HUES64 (cell line): ENCODE measurements at regions not wholly inside any gene's neighbourhood (a gene's known extent, or its start where the extent isn't known, plus 50 kb on each side); places are given as distances from the start of the nearest gene placed in this dataset.

Source experiments
- H3K27ac ChIP-seq: 2 replicates; pipeline ENCODE4 v1.7.0; 2013; ENCODE audit warnings: low read depth, low read length, inconsistent platforms
- H3K27me3 ChIP-seq: 2 replicates; pipeline ENCODE4 v1.6.1; 2013; ENCODE audit warnings: mild to moderate bottlenecking, low read length; ENCODE audit not compliant: insufficient read depth
- H3K36me3 ChIP-seq: 2 replicates; pipeline ENCODE4 v1.6.1; 2013; ENCODE audit warnings: mild to moderate bottlenecking, low read length; ENCODE audit not compliant: insufficient read depth
- H3K4me1 ChIP-seq: 2 replicates; pipeline ENCODE4 v1.6.1; 2013; ENCODE audit warnings: mild to moderate bottlenecking, low read length, moderate library complexity; ENCODE audit not compliant: insufficient read depth
- H3K4me3 ChIP-seq: 2 replicates; pipeline ENCODE4 v1.5.1; 2013; ENCODE audit warnings: mild to moderate bottlenecking, low read length, moderate library complexity
- H3K9ac ChIP-seq: 2 replicates; pipeline ENCODE4 v1.6.1; 2013; ENCODE audit warnings: mild to moderate bottlenecking, low read depth, low read length
- H3K9me3 ChIP-seq: 2 replicates; pipeline ENCODE4 v1.6.1; 2013; ENCODE audit warnings: low read depth, low read length; ENCODE audit not compliant: insufficient read depth
- WGBS: fragments of 150-250, 120-280 bp; methylation state at CpG from one replicate; pipeline ENCODE4 v1.1.7; 2013; ENCODE audit warnings: missing lambda C conversion rate; 5-methylcytosine and 5-hydroxymethylcytosine counted together

DNA sequence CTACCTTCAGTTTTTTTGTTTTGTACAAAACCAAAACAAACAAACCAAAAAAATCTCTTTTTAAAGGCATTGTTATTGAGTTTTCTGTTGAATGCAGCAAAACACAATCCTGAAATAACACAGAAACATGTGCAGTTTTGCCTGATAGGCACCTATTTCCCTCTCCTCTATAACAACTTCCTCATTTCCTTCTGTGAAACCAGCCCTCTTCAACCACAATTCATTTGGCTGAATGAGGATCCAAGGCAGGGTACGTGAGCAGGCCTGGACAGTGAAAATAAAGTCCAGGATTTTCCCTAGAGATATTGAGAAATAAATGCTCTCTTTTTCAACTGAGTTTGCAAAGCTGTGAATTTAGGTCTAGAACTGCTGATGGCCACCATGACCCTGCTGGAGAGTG is 134.8 kb upstream of the LARP1 start:
- Histone ChIP-seq H3K4me1 (no peaks in the 10 kb centered on the region), H3K9me3 (no peaks in the 10 kb centered on the region), H3K9ac (no peak overlapping the region), H3K27me3 (0 out of 2 replicates have a peak, but pooled peaks cover 3% of the 10 kb centered on the region), H3K27ac (no peak overlapping the region), H3K36me3 (no peaks in the 10 kb centered on the region), H3K4me3 (no peak overlapping the region)
- 90% methylated on average over 1 of the region's 1 CpG for WGBS

DNA sequence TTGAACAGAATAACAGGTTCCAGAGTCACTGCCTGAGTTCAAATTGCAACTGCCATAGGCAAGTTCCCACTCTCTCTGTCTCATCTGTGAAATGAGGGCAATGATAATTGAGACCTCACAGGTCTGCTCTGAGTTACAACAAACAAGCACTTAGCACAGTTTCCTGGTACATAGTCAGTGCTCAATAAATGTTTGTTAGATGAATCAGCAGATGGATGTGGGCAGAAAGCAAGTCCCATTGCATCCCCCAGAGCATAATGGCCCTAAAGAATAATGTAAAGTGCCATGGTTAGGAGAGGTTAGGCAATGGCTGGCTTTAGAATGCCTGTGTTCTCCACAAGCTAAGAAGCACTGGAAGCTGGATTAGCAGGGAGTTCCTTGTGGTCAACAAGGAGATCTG is 136.5 kb upstream of the LARP1 start:
- Histone ChIP-seq H3K9me3 (0 out of 2 replicates have a peak, but pooled peaks cover 5% of the 10 kb centered on the region), H3K27me3 (peaks cover 8% of the 10 kb centered on the region), H3K36me3 (no peaks in the 10 kb centered on the region)

DNA sequence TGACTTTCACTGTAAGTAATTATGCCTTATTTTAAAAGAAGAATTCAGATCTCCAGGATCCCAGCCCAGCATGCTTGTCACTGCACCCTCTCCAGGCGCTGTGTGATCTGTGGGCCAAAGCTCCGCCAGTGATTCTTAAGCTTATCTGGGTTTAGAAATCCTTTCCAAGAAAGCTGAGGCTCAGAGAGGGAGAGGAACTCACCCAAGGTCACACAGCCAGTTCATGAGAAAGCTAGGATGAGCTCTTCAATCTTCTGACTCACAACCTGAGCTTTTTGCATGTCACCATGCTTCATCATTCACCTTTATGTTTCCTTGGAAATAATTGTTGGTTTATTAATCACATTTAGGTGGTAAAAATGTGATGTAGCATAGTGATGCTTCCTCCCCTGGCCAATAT is 136.6 kb upstream of the HAND1 start:
- 0 out of 2 replicates have a peak, but pooled peaks cover 5% of the 10 kb centered on the region for H3K9me3 ChIP-seq
- no peak overlapping the region for H3K4me3 ChIP-seq
- H3K36me3 ChIP-seq, result no peaks in the 10 kb centered on the region
- H3K27ac ChIP-seq, result no peak overlapping the region
- WGBS, result 95% methylated on average over 2 of the region's 2 CpGs
- H3K9ac ChIP-seq, result no peak overlapping the region
- peaks cover 47% of the 10 kb centered on the region for H3K27me3 ChIP-seq
- peaks cover 5% of the 10 kb centered on the region; the same call in 1 of the 2 replicates for H3K4me1 ChIP-seq

More for the DNA sequence above, 136.5 kb upstream of the LARP1 start:
- Histone ChIP-seq H3K27ac (no peak overlapping the region), H3K9ac (no peak overlapping the region), H3K4me1 (no peaks in the 10 kb centered on the region), H3K4me3 (no peak overlapping the region)

DNA sequence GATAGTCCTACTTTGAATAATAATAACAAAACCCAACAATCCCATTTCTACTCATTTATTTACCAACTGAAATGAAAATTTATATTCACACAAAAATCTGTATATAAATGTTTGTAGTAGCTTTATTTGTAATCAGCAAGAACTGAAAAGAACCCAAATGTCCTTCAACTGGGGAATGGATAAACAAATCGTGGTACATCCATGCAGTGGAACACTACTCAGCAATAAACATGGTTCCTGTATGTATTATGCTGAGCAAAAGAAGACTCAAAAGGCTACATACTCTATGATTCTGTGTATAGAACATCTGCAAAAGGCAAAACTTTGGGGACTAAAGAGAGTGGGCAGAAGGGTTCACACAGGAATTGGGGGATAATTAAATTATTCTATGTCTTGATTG is 136.1 kb upstream of the HAND1 start:
- H3K4me3 ChIP-seq, result no peak overlapping the region
- peaks cover 52% of the 10 kb centered on the region for H3K27me3 ChIP-seq
- peaks cover 8% of the 10 kb centered on the region; the same call in 1 of the 2 replicates for H3K4me1 ChIP-seq
- 100% methylated on average over 1 of the region's 1 CpG for WGBS
- no peaks in the 10 kb centered on the region for H3K36me3 ChIP-seq
- no peak overlapping the region for H3K9ac ChIP-seq
- H3K27ac ChIP-seq, result no peak overlapping the region
- 0 out of 2 replicates have a peak, but pooled peaks cover 5% of the 10 kb centered on the region for H3K9me3 ChIP-seq

DNA sequence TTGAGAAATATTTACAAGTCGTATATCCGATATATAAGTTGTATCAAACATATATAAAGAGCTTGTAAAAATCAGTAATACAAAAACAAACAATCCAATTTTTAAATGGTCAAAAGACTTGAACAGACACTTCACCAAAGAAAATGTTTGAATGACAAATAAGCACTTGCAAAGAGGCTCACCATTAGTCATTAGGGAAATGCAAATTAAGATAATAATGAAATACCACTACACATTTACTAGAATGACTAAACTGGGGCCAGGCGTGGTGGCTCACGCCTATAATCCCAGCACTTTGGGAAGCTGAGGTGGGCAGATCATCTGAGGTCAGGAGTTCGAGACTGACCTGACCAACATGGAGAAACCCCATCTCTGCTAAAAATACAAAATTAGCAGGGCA is 134.6 kb upstream of the HAND1 start:
- H3K4me3 ChIP-seq, result no peak overlapping the region
- no peak overlapping the region for H3K27ac ChIP-seq
- no peaks in the 10 kb centered on the region for H3K36me3 ChIP-seq
- H3K9me3 ChIP-seq, result 0 out of 2 replicates have a peak, but pooled peaks cover 5% of the 10 kb centered on the region
- 92% methylated on average over 3 of the region's 5 CpGs for WGBS
- H3K27me3 ChIP-seq, result peaks cover 62% of the 10 kb centered on the region
- no peak overlapping the region for H3K9ac ChIP-seq
- H3K4me1 ChIP-seq, result peaks cover 22% of the 10 kb centered on the region

DNA sequence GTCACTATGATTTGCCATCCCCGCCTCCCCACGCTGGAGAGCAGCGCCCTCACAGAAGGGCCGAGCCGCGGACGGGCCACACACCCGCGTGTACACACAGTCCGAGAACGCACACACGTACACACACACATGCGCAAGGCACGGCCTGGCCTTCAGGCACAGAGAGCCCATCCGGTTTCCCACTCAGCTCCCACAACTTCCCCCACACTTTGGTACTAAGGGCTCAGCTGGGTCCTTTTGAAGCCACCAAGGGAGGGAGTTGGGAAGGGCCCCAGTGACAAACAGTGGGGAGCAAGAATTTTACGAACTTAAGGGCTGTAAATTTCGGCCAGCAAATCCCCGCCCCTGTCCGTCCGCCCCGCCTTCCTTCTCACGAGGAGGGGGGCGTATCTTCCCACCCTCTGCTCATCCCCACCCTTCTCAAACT is 133.3 kb upstream of the HAND1 start:
- Histone ChIP-seq H3K4me1 (peaks cover 22% of the 10 kb centered on the region), H3K27ac (no peak overlapping the region), H3K9me3 (0 out of 2 replicates have a peak, but pooled peaks cover 5% of the 10 kb centered on the region), H3K27me3 (peaks cover 62% of the 10 kb centered on the region), H3K4me3 (peak overlapping the region; percentile 58), H3K9ac (no peak overlapping the region), H3K36me3 (no peaks in the 10 kb centered on the region)
- under 1% methylated on average over 23 of the region's 23 CpGs for WGBS

DNA sequence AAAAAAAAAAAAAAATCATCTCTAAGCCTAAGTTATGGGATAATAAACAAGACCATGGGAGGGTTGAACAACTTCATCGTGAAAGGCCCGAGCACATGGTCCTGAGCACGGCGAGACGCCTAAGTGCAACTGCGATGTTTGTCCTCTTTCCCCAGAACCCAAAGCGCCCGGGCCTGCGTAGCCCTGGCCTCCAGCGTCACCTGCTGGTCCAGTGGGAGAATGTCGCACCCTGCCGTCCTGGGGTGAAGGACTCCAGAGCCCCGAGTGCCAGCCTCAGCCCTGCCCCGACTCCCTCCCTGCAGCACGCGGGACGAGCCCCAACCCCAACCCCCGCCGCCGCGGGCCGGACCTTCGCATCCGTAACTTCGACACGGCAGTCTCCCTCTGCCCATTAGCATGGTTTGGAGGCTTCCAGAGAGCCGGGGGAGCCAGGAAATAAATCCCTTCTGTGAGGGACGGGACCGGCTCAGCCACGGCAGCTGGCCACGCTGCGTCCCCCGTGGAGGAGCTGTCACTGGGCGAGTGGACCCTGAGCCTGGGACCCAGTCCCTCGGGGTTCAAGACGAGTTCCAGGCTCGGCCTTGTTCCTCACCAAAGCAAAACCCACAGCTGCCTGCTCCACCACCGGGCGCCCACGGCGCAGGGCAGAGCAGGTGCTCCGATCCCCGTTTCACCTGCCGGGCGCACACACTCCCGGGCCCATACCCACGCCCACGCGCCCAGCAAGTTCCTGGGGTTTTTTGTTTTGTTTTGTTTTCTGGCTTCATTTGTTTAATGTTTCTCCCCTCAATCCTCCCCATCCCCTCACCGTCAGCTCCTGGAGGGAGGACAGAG is 132.5 kb upstream of the HAND1 start:
- no peak overlapping the region for H3K9ac ChIP-seq
- peaks cover 61% of the 10 kb centered on the region for H3K27me3 ChIP-seq
- H3K36me3 ChIP-seq, result no peaks in the 10 kb centered on the region
- H3K27ac ChIP-seq, result no peak overlapping the region
- 2% methylated on average over 50 of the region's 50 CpGs for WGBS
- 0 out of 2 replicates have a peak, but pooled peaks cover 5% of the 10 kb centered on the region for H3K9me3 ChIP-seq
- H3K4me3 ChIP-seq, result peak overlapping the region; percentile 58
- H3K4me1 ChIP-seq, result peaks cover 22% of the 10 kb centered on the region

DNA sequence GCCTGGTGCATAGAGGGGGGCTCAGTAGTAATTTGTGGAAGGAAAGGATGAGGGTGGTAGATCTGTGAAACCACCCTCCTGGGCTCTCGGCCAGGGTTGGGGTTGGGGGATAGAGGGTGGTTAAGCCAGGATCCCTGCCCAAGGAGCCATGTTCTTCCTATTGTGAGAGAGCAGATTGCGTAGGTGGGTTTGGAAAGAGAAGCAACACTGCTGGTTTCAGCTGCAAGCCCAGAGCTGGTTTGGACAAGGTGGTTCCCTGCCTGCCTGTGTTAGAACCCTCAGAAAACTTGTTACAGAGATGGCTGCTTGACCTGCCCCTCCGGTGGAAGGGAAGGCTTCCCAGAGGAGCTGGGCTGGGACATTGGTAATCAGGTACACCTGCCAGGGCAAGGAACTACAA is 131.2 kb upstream of the HAND1 start:
- H3K9me3 ChIP-seq, result 0 out of 2 replicates have a peak, but pooled peaks cover 4% of the 10 kb centered on the region
- no peak overlapping the region for H3K27ac ChIP-seq
- no peaks in the 10 kb centered on the region for H3K36me3 ChIP-seq
- peaks cover 65% of the 10 kb centered on the region for H3K27me3 ChIP-seq
- H3K4me1 ChIP-seq, result peaks cover 22% of the 10 kb centered on the region
- 77% methylated on average over 3 of the region's 3 CpGs for WGBS
- H3K9ac ChIP-seq, result no peak overlapping the region
- H3K4me3 ChIP-seq, result no peak overlapping the region

DNA sequence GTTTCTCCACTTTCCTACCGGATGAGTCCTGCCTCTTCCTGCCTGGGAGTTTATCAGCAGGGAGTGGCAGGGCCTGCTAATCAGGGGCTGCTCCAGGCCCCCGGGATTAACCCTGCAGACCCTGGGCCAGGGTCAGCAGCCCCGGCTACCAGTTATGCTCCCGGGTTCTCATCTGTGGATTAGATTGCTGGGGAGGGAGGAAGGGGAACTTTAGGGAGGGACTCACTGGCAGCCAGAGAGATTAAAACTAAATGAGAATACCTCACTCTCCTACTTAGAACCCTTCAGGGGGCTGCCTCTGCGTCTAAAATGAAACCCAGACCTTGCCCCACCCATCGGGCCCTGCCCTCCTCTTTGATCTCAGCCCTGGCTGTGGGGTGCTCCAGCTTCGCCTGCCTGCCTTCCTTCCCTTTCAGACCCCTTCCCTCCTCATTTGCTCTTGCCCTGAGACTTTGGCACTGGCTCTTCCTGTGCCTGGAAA is 130.5 kb upstream of the HAND1 start:
- Histone ChIP-seq H3K4me3 (0 out of 2 replicates have a peak overlapping the region, but pooled peaks have one; percentile 12), H3K9ac (no peak overlapping the region), H3K27ac (no peak overlapping the region), H3K27me3 (peaks cover 68% of the 10 kb centered on the region), H3K9me3 (no peaks in the 10 kb centered on the region), H3K36me3 (no peaks in the 10 kb centered on the region), H3K4me1 (peaks cover 22% of the 10 kb centered on the region)
- 7% methylated on average over 7 of the region's 7 CpGs for WGBS

DNA sequence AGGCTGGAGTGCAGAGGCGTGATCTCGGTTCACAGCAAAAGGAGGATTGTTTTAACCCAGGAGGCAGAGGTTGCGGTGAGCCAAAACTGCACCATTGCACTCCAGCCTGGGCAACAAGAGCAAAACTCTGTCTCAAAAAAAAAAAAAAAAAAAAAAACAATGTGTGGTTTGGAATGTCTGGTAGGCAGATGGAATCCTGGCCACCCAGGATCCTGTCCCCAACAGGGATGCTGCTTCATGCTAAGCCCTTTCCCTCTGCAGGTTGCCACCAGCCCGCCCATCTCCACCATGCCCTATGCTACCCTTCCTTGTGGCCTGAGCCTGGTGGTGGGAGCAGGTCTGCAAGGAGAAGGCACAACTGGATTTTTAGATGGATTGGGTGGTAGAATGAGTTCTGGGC is 129.7 kb upstream of the HAND1 start:
- 94% methylated on average over 4 of the region's 4 CpGs for WGBS
- Histone ChIP-seq H3K27me3 (peaks cover 63% of the 10 kb centered on the region), H3K4me3 (no peak overlapping the region), H3K27ac (no peak overlapping the region), H3K36me3 (no peaks in the 10 kb centered on the region), H3K9me3 (no peaks in the 10 kb centered on the region), H3K4me1 (peaks cover 22% of the 10 kb centered on the region), H3K9ac (no peak overlapping the region)

DNA sequence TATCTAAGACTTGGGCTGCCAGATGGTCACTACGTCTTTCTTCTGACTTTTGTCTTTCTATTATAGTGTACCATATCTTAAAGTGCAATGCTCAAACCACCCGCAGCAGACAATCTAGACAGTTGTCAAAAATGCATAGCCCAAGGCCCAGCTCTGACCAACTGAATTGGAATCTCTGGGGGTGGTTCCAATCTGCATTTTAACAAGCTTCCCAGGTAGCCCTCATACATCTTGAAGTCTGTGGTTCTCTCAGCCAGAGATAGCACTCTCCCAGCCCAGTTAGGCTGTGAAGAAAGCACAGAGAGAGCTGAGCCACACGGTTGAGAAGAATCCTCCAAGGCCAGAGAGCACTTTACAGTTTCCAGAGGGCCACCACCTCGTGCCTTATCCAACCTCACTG is 128.2 kb upstream of the HAND1 start:
- Histone ChIP-seq H3K27me3 (peaks cover 48% of the 10 kb centered on the region), H3K9ac (no peak overlapping the region), H3K4me1 (peaks cover 20% of the 10 kb centered on the region), H3K9me3 (no peaks in the 10 kb centered on the region), H3K4me3 (no peak overlapping the region), H3K27ac (no peak overlapping the region), H3K36me3 (no peaks in the 10 kb centered on the region)
- 45% methylated on average over 4 of the region's 4 CpGs for WGBS
